CD4-positive, alpha-beta T cell (primary cell): ENCODE measurements at regions not wholly inside any gene's neighbourhood (a gene's known extent, or its start where the extent isn't known, plus 50 kb on each side); places are given as distances from the start of the nearest gene placed in this dataset.

Experiments used
- ATAC-seq: fragments of 200-7000 bp; cut with Tn5 transposase; one replicate; pipeline ENCODE4 v1.10.0; 2022; ENCODE audit warnings: mild to moderate bottlenecking; ENCODE audit not compliant: poor library complexity
- CTCF ChIA-PET: fragments of 350-600 bp; sonication (Branson Sonifier 250); formaldehyde crosslinking; loops from one replicate; lab custom pipeline; 2021; ENCODE audit warnings: antibody characterized with exemption, inconsistent platforms; lab: Charles Lee
- POLR2A ChIA-PET: fragments of 350-600 bp; sonication (Branson Sonifier 250); formaldehyde crosslinking; loops from one replicate; lab custom pipeline; 2021; ENCODE audit warnings: antibody characterized with exemption, inconsistent platforms; lab: Charles Lee
- DNase-seq, 14 experiments: peaks; one replicate each; pipeline ENCODE4 v3.0.0-alpha.2; 2013 to 2020; ENCODE audit warnings: mixed read lengths in 2 of 14
- H3K27ac ChIP-seq, 2 donors: one replicate each; pipeline versions ENCODE4 v1.5.1 to v1.7.0; 2013; ENCODE audit warnings: low read length in 2 of 2, low read depth in 1 of 2, mild to moderate bottlenecking in 1 of 2
- H3K27me3 ChIP-seq, 2 experiments: 1 replicate in 1 of 2; 2 replicates in 1 of 2; pipeline versions ENCODE4 v1.6.1 to v1.7.0; 2013; ENCODE audit warnings: low read length in 2 of 2, control low read depth in 1 of 2, mild to moderate bottlenecking in 1 of 2, moderate library complexity in 1 of 2; ENCODE audit not compliant: insufficient read depth in 2 of 2, control insufficient read depth in 1 of 2
- H3K36me3 ChIP-seq: one replicate; pipeline ENCODE4 v1.6.1; 2013; ENCODE audit warnings: low read length, control low read depth; ENCODE audit not compliant: insufficient read depth
- H3K4me1 ChIP-seq: one replicate; pipeline ENCODE4 v1.6.1; 2013; ENCODE audit warnings: low read length, control low read depth; ENCODE audit not compliant: insufficient read depth
- H3K4me3 ChIP-seq: one replicate; pipeline ENCODE4 v1.5.1; 2013; ENCODE audit warnings: mild to moderate bottlenecking, low read length, moderate library complexity
- H3K9me3 ChIP-seq, 2 experiments: 1 replicate in 1 of 2; 2 replicates in 1 of 2; pipeline versions ENCODE4 v1.6.1 to v1.7.0; 2013; ENCODE audit warnings: low read length in 2 of 2, mild to moderate bottlenecking in 2 of 2, control low read depth in 1 of 2, moderate library complexity in 1 of 2; ENCODE audit not compliant: control insufficient read depth in 1 of 2, insufficient read depth in 1 of 2
- H3K27ac Mint-ChIP-seq: one replicate; pipeline ENCODE4 v1.8.0; 2020; ENCODE audit warnings: mixed read lengths
- H3K27me3 Mint-ChIP-seq: one replicate; pipeline ENCODE4 v1.8.0; 2021; ENCODE audit warnings: mixed read lengths
- H3K36me3 Mint-ChIP-seq: one replicate; pipeline ENCODE4 v1.8.0; 2021; ENCODE audit warnings: low read depth, mixed read lengths
- H3K4me1 Mint-ChIP-seq: one replicate; pipeline ENCODE4 v1.8.0; 2021; ENCODE audit warnings: low read depth, mixed read lengths
- H3K4me3 Mint-ChIP-seq: one replicate; pipeline ENCODE4 v1.8.0; 2020; ENCODE audit warnings: mild to moderate bottlenecking, mixed read lengths
- H3K9me3 Mint-ChIP-seq: one replicate; pipeline ENCODE4 v1.8.0; 2020; ENCODE audit warnings: mixed read lengths
- intact Hi-C, 2 experiments: fragments of 100-400 bp; cut with DNase I in 1 of 2; cut with micrococcal nuclease in 1 of 2; formaldehyde crosslinking; loops; one replicate each; pipeline versions ENCODE4 v1.15.1 to v1.9.0; 2023 to 2025; cut with DNase I, micrococcal nuclease
- TF ChIP-seq, protein P1 (sequence below): fragments of 200-600 bp; IDR thresholded peaks from one replicate; pipeline ENCODE4 v1.8.0; 2022; ENCODE audit warnings: antibody characterized with exemption, mild to moderate bottlenecking

DNA sequence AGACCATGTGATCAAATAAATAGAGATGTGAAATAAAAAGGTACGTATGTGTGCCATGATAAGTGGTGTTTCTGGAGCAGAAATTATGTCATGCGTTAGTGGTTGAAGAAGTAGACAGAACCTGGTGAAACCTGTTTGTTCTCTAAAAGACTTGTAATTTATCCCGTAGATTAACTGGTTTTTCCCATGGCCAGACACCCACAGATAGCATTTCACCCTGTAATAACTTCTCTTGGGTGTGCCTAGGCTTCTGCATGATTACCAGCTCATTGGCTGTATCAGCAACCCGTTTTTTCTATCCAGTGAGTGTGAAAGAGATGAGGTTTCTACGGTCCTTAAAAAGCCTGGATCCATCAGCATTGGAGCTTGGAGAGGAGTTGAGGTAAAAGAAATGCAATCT lies 471.3 kb downstream of the NPIPA7 start:
- Mint-ChIP-seq H3K4me3 (no peak overlapping the region), H3K27me3 (peaks cover 62% of the 10 kb centered on the region)

DNA sequence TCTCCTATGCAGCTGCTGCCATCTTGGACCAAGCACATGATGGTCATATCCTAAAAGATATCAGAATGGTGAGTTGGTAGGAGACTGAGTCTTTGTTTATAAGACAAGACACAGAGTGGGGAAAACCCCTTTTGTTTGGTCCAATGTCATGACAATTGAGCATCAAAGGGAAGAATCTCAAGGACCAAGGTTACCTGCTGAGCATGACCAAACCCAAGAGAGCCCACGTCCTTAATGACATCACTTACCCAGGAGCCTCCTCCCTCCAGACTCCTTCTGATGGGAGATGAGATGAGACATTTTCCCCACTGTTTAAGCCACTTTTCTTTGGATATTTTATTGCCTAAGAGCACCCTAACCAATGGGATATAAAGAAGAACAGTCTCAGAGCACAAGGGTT lies 478.1 kb downstream of the NPIPA7 start:
- ChIA-PET POLR2A (no interaction called here), CTCF (no interaction called here)
- Histone ChIP-seq H3K9me3 (no peaks in the 10 kb centered on the region), H3K27ac (no peak overlapping the region), H3K36me3 (no peaks in the 10 kb centered on the region), H3K4me3 (no peak overlapping the region), H3K4me1 (peaks cover 3% of the 10 kb centered on the region), H3K27me3 (peaks cover 0 to 6% of the 10 kb centered on the region in 2 experiments)
- intact Hi-C loops = loop anchor here in 1 of 2 experiments (5.0 kb wide), 2 partner anchors 520 to 620 kb away; no protein-coding TSS in a partner anchor
- Mint-ChIP-seq H3K27me3 (peaks cover 47% of the 10 kb centered on the region), H3K27ac (no peak overlapping the region), H3K36me3 (no peaks in the 10 kb centered on the region), H3K4me1 (no peaks in the 10 kb centered on the region), H3K9me3 (no peaks in the 10 kb centered on the region), H3K4me3 (no peak overlapping the region)
- no peak for DNase-seq
- TF ChIP-seq, protein P1, sequence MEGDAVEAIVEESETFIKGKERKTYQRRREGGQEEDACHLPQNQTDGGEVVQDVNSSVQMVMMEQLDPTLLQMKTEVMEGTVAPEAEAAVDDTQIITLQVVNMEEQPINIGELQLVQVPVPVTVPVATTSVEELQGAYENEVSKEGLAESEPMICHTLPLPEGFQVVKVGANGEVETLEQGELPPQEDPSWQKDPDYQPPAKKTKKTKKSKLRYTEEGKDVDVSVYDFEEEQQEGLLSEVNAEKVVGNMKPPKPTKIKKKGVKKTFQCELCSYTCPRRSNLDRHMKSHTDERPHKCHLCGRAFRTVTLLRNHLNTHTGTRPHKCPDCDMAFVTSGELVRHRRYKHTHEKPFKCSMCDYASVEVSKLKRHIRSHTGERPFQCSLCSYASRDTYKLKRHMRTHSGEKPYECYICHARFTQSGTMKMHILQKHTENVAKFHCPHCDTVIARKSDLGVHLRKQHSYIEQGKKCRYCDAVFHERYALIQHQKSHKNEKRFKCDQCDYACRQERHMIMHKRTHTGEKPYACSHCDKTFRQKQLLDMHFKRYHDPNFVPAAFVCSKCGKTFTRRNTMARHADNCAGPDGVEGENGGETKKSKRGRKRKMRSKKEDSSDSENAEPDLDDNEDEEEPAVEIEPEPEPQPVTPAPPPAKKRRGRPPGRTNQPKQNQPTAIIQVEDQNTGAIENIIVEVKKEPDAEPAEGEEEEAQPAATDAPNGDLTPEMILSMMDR = no peak
- no peak for ATAC-seq

More for the DNA sequence above, 471.3 kb downstream of the NPIPA7 start:
- Mint-ChIP-seq H3K36me3 (no peaks in the 10 kb centered on the region), H3K9me3 (no peaks in the 10 kb centered on the region), H3K4me1 (no peaks in the 10 kb centered on the region), H3K27ac (no peak overlapping the region)
- intact Hi-C loops = no loop called here
- ChIA-PET CTCF (no interaction called here), POLR2A (no interaction called here)
- no peaks in the 10 kb centered on the region for H3K9me3 ChIP-seq
- H3K36me3 ChIP-seq = no peaks in the 10 kb centered on the region
- peaks cover 0 to 4% of the 10 kb centered on the region in 2 experiments for H3K27me3 ChIP-seq
- H3K4me3 ChIP-seq = no peak overlapping the region
- no peaks in the 10 kb centered on the region for H3K4me1 ChIP-seq
- ATAC-seq (no peak), DNase-seq (no peak)
- TF ChIP-seq, protein P1 = no peak
- no peak overlapping the region for H3K27ac ChIP-seq

DNA sequence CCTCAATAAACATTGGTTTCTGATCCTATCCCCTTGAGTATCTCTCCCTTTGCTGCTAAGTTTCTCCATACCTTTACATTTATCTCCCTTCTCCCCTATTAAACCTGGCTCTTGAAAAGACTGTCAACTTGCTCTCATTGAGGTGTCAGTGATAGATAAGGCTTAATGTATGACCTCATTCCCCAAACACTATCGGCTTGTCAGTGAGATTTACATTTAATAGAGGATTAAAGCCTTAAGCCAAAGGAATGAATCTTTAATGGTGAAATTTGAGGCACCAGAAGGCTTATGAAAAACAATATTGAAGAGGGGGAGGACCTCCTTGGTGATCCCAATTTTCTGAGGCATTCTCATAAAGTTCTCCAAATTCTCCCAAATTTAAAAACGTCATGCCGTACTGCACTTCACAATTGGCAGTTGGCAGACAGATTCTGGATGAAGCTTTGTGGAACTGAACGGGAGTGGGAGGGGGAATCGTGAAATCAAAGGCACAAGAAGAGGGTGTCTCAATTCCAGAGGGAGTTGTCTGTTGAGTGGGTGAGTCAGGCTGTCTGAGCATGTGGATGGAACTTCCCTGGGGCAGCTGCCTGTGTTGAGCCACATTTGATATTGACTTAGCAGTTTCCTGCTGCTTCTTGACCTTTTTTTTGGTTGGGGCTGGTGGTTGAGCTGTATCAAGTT lies 478.8 kb downstream of the NPIPA7 start:
- POLR2A ChIA-PET = no interaction called here

More for the DNA sequence above, 478.8 kb downstream of the NPIPA7 start:
- Mint-ChIP-seq H3K27me3 (peaks cover 41% of the 10 kb centered on the region), H3K9me3 (no peaks in the 10 kb centered on the region), H3K27ac (no peak overlapping the region), H3K4me1 (no peaks in the 10 kb centered on the region), H3K4me3 (no peak overlapping the region), H3K36me3 (no peaks in the 10 kb centered on the region)
- peaks cover 0 to 6% of the 10 kb centered on the region in 2 experiments for H3K27me3 ChIP-seq
- no peak for ATAC-seq
- CTCF ChIA-PET = no interaction called here
- no peaks in the 10 kb centered on the region for H3K36me3 ChIP-seq
- intact Hi-C loops = loop anchor here in 1 of 2 experiments (2.0 to 5.0 kb wide), 3 partner anchors 15 to 620 kb away; no protein-coding TSS in a partner anchor
- H3K27ac ChIP-seq = no peak overlapping the region
- TF ChIP-seq, protein P1 = no peak
- DNase-seq = no peak
- H3K9me3 ChIP-seq = no peaks in the 10 kb centered on the region
- H3K4me3 ChIP-seq = no peak overlapping the region
- H3K4me1 ChIP-seq = peaks cover 3% of the 10 kb centered on the region
